Transverse colon (tissue), 4 donors: ENCODE measurements at regions not wholly inside any gene's neighbourhood (a gene's known extent, or its start where the extent isn't known, plus 50 kb on each side); places are given as distances from the start of the nearest gene placed in this dataset.

Experiments used
- CTCF ChIP-seq, 5 experiments: fragments of 200-600 bp in 3 of 5; fragments of 450-650 bp in 2 of 5; sonication (generic) in 3 of 5; IDR thresholded peaks; 1 replicate in 2 of 5; 2 replicates in 3 of 5; pipeline ENCODE4 v1.5.1; 2016 to 2017; ENCODE audit warnings: antibody characterized with exemption in 5 of 5, inconsistent platforms in 3 of 5, mild to moderate bottlenecking in 2 of 5, moderate library complexity in 1 of 5
- EP300 ChIP-seq: sonication (generic); formaldehyde crosslinking; IDR thresholded peaks from one replicate; pipeline ENCODE4 v1.6.1; 2017; ENCODE audit warnings: antibody characterized with exemption, low read depth
- POLR2A ChIP-seq: fragments of 450-650 bp; IDR thresholded peaks from one replicate; pipeline ENCODE4 v1.6.1; 2016; ENCODE audit warnings: antibody characterized with exemption, mild to moderate bottlenecking, moderate library complexity
- POLR2AphosphoS5 ChIP-seq, 3 donors: sonication (generic); formaldehyde crosslinking; IDR thresholded peaks; one replicate each; pipeline ENCODE4 v1.6.1; 2016; ENCODE audit warnings: antibody characterized with exemption in 3 of 3

- TF ChIP-seq POLR2AphosphoS5 (IDR thresholded peaks at IDR 0.05) = no peak
- TF ChIP-seq CTCF (IDR thresholded peaks at IDR 0.05) = no peak
- no peak for TF ChIP-seq EP300
- TF ChIP-seq POLR2A = no peak
Observed at GRCh38 chr12:68403711-68404110, 71.5 kb upstream of the MDM1 start.
